AG10803 (cell line): ENCODE measurements at regions not wholly inside any gene's neighbourhood (a gene's known extent, or its start where the extent isn't known, plus 50 kb on each side); places are given as distances from the start of the nearest gene placed in this dataset.

Experiments
- DNase-seq: peaks from one replicate; pipeline ENCODE4 v3.0.0; 2010; ENCODE audit warnings: low read depth
- H3K4me3 ChIP-seq: 2 replicates; pipeline ENCODE4 v1.5.1; 2011; ENCODE audit warnings: mild to moderate bottlenecking, low read length, control low read depth
- CTCF ChIP-seq: conservative IDR thresholded peaks from 2 replicates; pipeline ENCODE4 v1.5.1; 2011; ENCODE audit warnings: mild to moderate bottlenecking, low read length, control low read depth, inconsistent platforms

- peak; percentile 62 for DNase-seq
- H3K4me3 ChIP-seq: no peak overlapping the region
- TF ChIP-seq CTCF: no peak
Observed at GRCh38 chr5:67543720-67544270, 347.2 kb upstream of the CD180 start.

- no peak for DNase-seq
- no peak for TF ChIP-seq CTCF
- no peak overlapping the region for H3K4me3 ChIP-seq
Observed at GRCh38 chr5:67542479-67542878, 345.9 kb upstream of the CD180 start.

- no peak for DNase-seq
- H3K4me3 ChIP-seq: no peak overlapping the region
- TF ChIP-seq CTCF: no peak
Observed at GRCh38 chr5:67541875-67542274, 345.3 kb upstream of the CD180 start.

GRCh38 chr5:67538855-67539506, 342.4 kb upstream of the CD180 start:
- no peak overlapping the region for H3K4me3 ChIP-seq
- no peak for TF ChIP-seq CTCF
- no peak for DNase-seq

- DNase-seq: peak; percentile 10
- peak overlapping the region; percentile 15; the same call in 1 of the 2 replicates for H3K4me3 ChIP-seq
- no peak for TF ChIP-seq CTCF
Observed at GRCh38 chr5:67537439-67538148, 341.0 kb upstream of the CD180 start.

GRCh38 chr5:67536866-67537265, 340.3 kb upstream of the CD180 start:
- no peak for TF ChIP-seq CTCF
- no peak overlapping the region for H3K4me3 ChIP-seq
- no peak for DNase-seq

- no peak for DNase-seq
- TF ChIP-seq CTCF: no peak
Observed at GRCh38 chr5:67530609-67531255, 334.1 kb upstream of the CD180 start.

More at GRCh38 chr5:67530609-67531255, 334.1 kb upstream of the CD180 start:
- no peak overlapping the region for H3K4me3 ChIP-seq
